CD1c-positive myeloid dendritic cell (primary cell): ENCODE measurements at regions not wholly inside any gene's neighbourhood (a gene's known extent, or its start where the extent isn't known, plus 50 kb on each side); places are given as distances from the start of the nearest gene placed in this dataset.
A peak's percentile ranks its signal among the peaks of the same experiment; 100 is the strongest.
"Not testable (repeated sequence)": the region's sequence is repeated elsewhere in the genome, so short reads cannot be mapped to it uniquely, and the experiment has no call there.

ENCODE experiments used
- DNase-seq: peaks from one replicate; pipeline ENCODE4 v3.0.0-alpha.2; 2016; ENCODE audit errors: extremely low spot score

- no peak for DNase-seq
Measured at GRCh38 chr14:105857220-105857825, 330.9 kb downstream of the TMEM121 start.

- DNase-seq, result no peak
Measured at GRCh38 chr14:105857826-105858675, 331.7 kb downstream of the TMEM121 start.

GRCh38 chr14:105858676-105859025, 332.3 kb downstream of the TMEM121 start:
- no peak for DNase-seq

GRCh38 chr14:105859073-105859716, 332.8 kb downstream of the TMEM121 start:
- not testable (repeated sequence) for DNase-seq

- no peak for DNase-seq
Measured at GRCh38 chr14:105859717-105860614, 333.6 kb downstream of the TMEM121 start.

GRCh38 chr14:105860615-105861580, 334.5 kb downstream of the TMEM121 start:
- DNase-seq, result no peak

- DNase-seq, result peak; percentile 14
Measured at GRCh38 chr14:105861985-105862465, 335.6 kb downstream of the TMEM121 start.

- DNase-seq, result no peak
Measured at GRCh38 chr14:105862581-105863239, 336.3 kb downstream of the TMEM121 start.

GRCh38 chr14:105863296-105864108, 337.1 kb downstream of the TMEM121 start:
- no peak for DNase-seq

GRCh38 chr14:105864116-105864515, 337.7 kb downstream of the TMEM121 start:
- no peak for DNase-seq

GRCh38 chr14:105864651-105865265, 338.4 kb downstream of the TMEM121 start:
- DNase-seq, result no peak

GRCh38 chr14:105865266-105865903, 339.0 kb downstream of the TMEM121 start:
- DNase-seq, result no peak

- DNase-seq, result no peak
Measured at GRCh38 chr14:105865904-105866840, 339.8 kb downstream of the TMEM121 start.

GRCh38 chr14:105866841-105867321, 340.5 kb downstream of the TMEM121 start:
- DNase-seq, result no peak

- no peak for DNase-seq
Measured at GRCh38 chr14:105867961-105868599, 341.7 kb downstream of the TMEM121 start.

GRCh38 chr14:105871590-105871989, 345.2 kb downstream of the TMEM121 start:
- no peak for DNase-seq
